HG02852 (cell line): ENCODE measurements at regions not wholly inside any gene's neighbourhood (a gene's known extent, or its start where the extent isn't known, plus 50 kb on each side); places are given as distances from the start of the nearest gene placed in this dataset.
"Not testable (repeated sequence)": the region's sequence is repeated elsewhere in the genome, so short reads cannot be mapped to it uniquely, and the experiment has no call there.

Source experiments
- ATAC-seq: cut with Tn5 transposase; IDR thresholded peaks from one replicate; pipeline ENCODE4 v1.9.1; 2021; ENCODE audit warnings: mild to moderate bottlenecking, moderate library complexity; ENCODE audit not compliant: unreplicated experiment

- ATAC-seq, result not testable (repeated sequence)
These were observed 90.0 kb upstream of the PLGLB2 start for GRCh38 chr2:87657915-87658314.

- not testable (repeated sequence) for ATAC-seq
These were observed 89.5 kb upstream of the PLGLB2 start for GRCh38 chr2:87658357-87658756.

- ATAC-seq, result not testable (repeated sequence)
These were observed 88.9 kb upstream of the PLGLB2 start for GRCh38 chr2:87658976-87659375.

GRCh38 chr2:87660164-87660563 is 87.7 kb upstream of the PLGLB2 start:
- not testable (repeated sequence) for ATAC-seq

- not testable (repeated sequence) for ATAC-seq
These were observed 85.3 kb upstream of the PLGLB2 start for GRCh38 chr2:87662316-87663290.

- not testable (repeated sequence) for ATAC-seq
These were observed 84.5 kb upstream of the PLGLB2 start for GRCh38 chr2:87663347-87663746.

GRCh38 chr2:87667027-87667426 is 80.9 kb upstream of the PLGLB2 start:
- not testable (repeated sequence) for ATAC-seq

GRCh38 chr2:87668361-87668760 is 79.5 kb upstream of the PLGLB2 start:
- ATAC-seq, result not testable (repeated sequence)

GRCh38 chr2:87669633-87670231 is 78.2 kb upstream of the PLGLB2 start:
- not testable (repeated sequence) for ATAC-seq

GRCh38 chr2:87672404-87672803 is 75.5 kb upstream of the PLGLB2 start:
- not testable (repeated sequence) for ATAC-seq

GRCh38 chr2:87674729-87675128 is 73.2 kb upstream of the PLGLB2 start:
- ATAC-seq, result not testable (repeated sequence)

GRCh38 chr2:87675487-87675886 is 72.4 kb upstream of the PLGLB2 start:
- ATAC-seq, result not testable (repeated sequence)

- not testable (repeated sequence) for ATAC-seq
These were observed 70.4 kb upstream of the PLGLB2 start for GRCh38 chr2:87677421-87677923.

GRCh38 chr2:87678742-87679173 is 69.1 kb upstream of the PLGLB2 start:
- not testable (repeated sequence) for ATAC-seq

- not testable (repeated sequence) for ATAC-seq
These were observed 67.9 kb upstream of the PLGLB2 start for GRCh38 chr2:87679950-87680349.

GRCh38 chr2:87680691-87681090 is 67.2 kb upstream of the PLGLB2 start:
- ATAC-seq, result not testable (repeated sequence)

- not testable (repeated sequence) for ATAC-seq
These were observed 64.4 kb upstream of the PLGLB2 start for GRCh38 chr2:87683451-87683850.

GRCh38 chr2:87683961-87684360 is 63.9 kb upstream of the PLGLB2 start:
- ATAC-seq, result not testable (repeated sequence)

- not testable (repeated sequence) for ATAC-seq
These were observed 62.3 kb upstream of the PLGLB2 start for GRCh38 chr2:87685558-87685957.

GRCh38 chr2:87686873-87687549 is 60.9 kb upstream of the PLGLB2 start:
- ATAC-seq, result not testable (repeated sequence)
